GM19025 (cell line): ENCODE measurements at regions not wholly inside any gene's neighbourhood (a gene's known extent, or its start where the extent isn't known, plus 50 kb on each side); places are given as distances from the start of the nearest gene placed in this dataset.
"Not testable (repeated sequence)": the region's sequence is repeated elsewhere in the genome, so short reads cannot be mapped to it uniquely, and the experiment has no call there.

Experiments
- ATAC-seq: cut with Tn5 transposase; IDR thresholded peaks from one replicate; pipeline ENCODE4 v1.9.1; 2021; ENCODE audit warnings: mild to moderate bottlenecking, low read depth, moderate library complexity; ENCODE audit not compliant: unreplicated experiment

- no peak for ATAC-seq
Observed at GRCh38 chr3:182305881-182306665, 487.2 kb upstream of the ATP11B start.

GRCh38 chr3:182308328-182308727 is 485.0 kb upstream of the ATP11B start:
- no peak for ATAC-seq

GRCh38 chr3:182309120-182309519 is 484.2 kb upstream of the ATP11B start:
- no peak for ATAC-seq

- ATAC-seq, result no peak
Observed at GRCh38 chr3:182315313-182315712, 478.0 kb upstream of the ATP11B start.

- no peak for ATAC-seq
Observed at GRCh38 chr3:182323126-182323700, 470.1 kb upstream of the ATP11B start.

- no peak for ATAC-seq
Observed at GRCh38 chr3:182323898-182324297, 469.4 kb upstream of the ATP11B start.

- peak; percentile 67 for ATAC-seq
Observed at GRCh38 chr3:182325213-182325950, 467.9 kb upstream of the ATP11B start.

GRCh38 chr3:182327196-182327681 is 466.1 kb upstream of the ATP11B start:
- ATAC-seq, result no peak

- ATAC-seq, result no peak
Observed at GRCh38 chr3:182330646-182331045, 462.7 kb upstream of the ATP11B start.

GRCh38 chr3:182331341-182331740 is 462.0 kb upstream of the ATP11B start:
- ATAC-seq, result no peak

- ATAC-seq, result no peak
Observed at GRCh38 chr3:182342252-182342651, 451.1 kb upstream of the ATP11B start.

- not testable (repeated sequence) for ATAC-seq
Observed at GRCh38 chr3:182344026-182344425, 449.3 kb upstream of the ATP11B start.

- ATAC-seq, result no peak
Observed at GRCh38 chr3:182349051-182349450, 444.3 kb upstream of the ATP11B start.

GRCh38 chr3:182349951-182350517 is 443.3 kb upstream of the ATP11B start:
- ATAC-seq, result no peak

GRCh38 chr3:182357928-182358327 is 435.4 kb upstream of the ATP11B start:
- no peak for ATAC-seq

GRCh38 chr3:182364323-182364722 is 429.0 kb upstream of the ATP11B start:
- no peak for ATAC-seq

GRCh38 chr3:182364723-182365650 is 428.3 kb upstream of the ATP11B start:
- ATAC-seq, result no peak

GRCh38 chr3:182366746-182367145 is 426.6 kb upstream of the ATP11B start:
- no peak for ATAC-seq

GRCh38 chr3:182369861-182370260 is 423.4 kb upstream of the ATP11B start:
- no peak for ATAC-seq

- no peak for ATAC-seq
Observed at GRCh38 chr3:182370949-182371348, 422.4 kb upstream of the ATP11B start.
